OCI-LY7 (cell line): ENCODE measurements at regions not wholly inside any gene's neighbourhood (a gene's known extent, or its start where the extent isn't known, plus 50 kb on each side); places are given as distances from the start of the nearest gene placed in this dataset.

Experiments used
- BruUV-seq: library from RNA; stranded (reverse); fragments of 400-500 nt; replicated peaks from 2 replicates; lab custom pipeline; 2021; lab: Mats Ljungman, UMichigan
- CTCF ChIA-PET: fragments of 300-600 bp; sonication (Branson Sonifier 250); formaldehyde crosslinking; loops from one replicate; lab custom pipeline; 2022; ENCODE audit warnings: antibody characterized with exemption; ENCODE audit not compliant: unreplicated experiment; lab: Charles Lee
- POLR2A ChIA-PET: fragments of 300-600 bp; sonication (Branson Sonifier 250); formaldehyde crosslinking; loops from one replicate; lab custom pipeline; 2022; ENCODE audit warnings: antibody characterized with exemption; lab: Charles Lee
- DNase-seq: peaks from one replicate; pipeline ENCODE4 v3.0.0-alpha.2; 2015; ENCODE audit warnings: low spot score
- H2AFZ ChIP-seq: fragments of 200-600 bp; sonication (generic), shearing (Covaris generic); 2 replicates; pipeline ENCODE4 v1.6.1; 2014; ENCODE audit warnings: mild to moderate bottlenecking, antibody characterized with exemption, low read length, moderate library complexity
- H3K27ac ChIP-seq: fragments of 200-600 bp; sonication (generic); 2 replicates; pipeline ENCODE4 v1.5.1; 2014; ENCODE audit warnings: mixed run types, low read depth, mild to moderate bottlenecking, moderate library complexity, low read length, inconsistent platforms; ENCODE audit not compliant: poor library complexity, severe bottlenecking
- H3K36me3 ChIP-seq: fragments of 200-600 bp; sonication (generic); 2 replicates; pipeline ENCODE4 v1.6.1; 2014; ENCODE audit warnings: mild to moderate bottlenecking, antibody characterized with exemption, low read length, moderate library complexity, mixed read lengths; ENCODE audit not compliant: insufficient read depth
- H3K4me1 ChIP-seq: fragments of 200-600 bp; sonication (generic); 2 replicates; pipeline ENCODE4 v1.5.1; 2014; ENCODE audit warnings: mild to moderate bottlenecking, low read length; ENCODE audit not compliant: insufficient read depth, poor library complexity, severe bottlenecking
- H3K4me2 ChIP-seq: fragments of 200-600 bp; sonication (generic); 2 replicates; pipeline ENCODE4 v1.6.1; 2014; ENCODE audit warnings: mild to moderate bottlenecking, low read length
- H3K4me3 ChIP-seq: fragments of 200-600 bp; sonication (generic); 2 replicates; pipeline ENCODE4 v1.5.1; 2014; ENCODE audit warnings: mild to moderate bottlenecking, low read depth, low read length; ENCODE audit not compliant: poor library complexity, severe bottlenecking
- H3K79me2 ChIP-seq: fragments of 200-600 bp; sonication (generic); 2 replicates; pipeline ENCODE4 v1.6.1; 2016; ENCODE audit warnings: low read depth, mild to moderate bottlenecking, low read length, moderate library complexity, mixed read lengths; ENCODE audit not compliant: insufficient read depth
- H3K9me2 ChIP-seq: fragments of 200-600 bp; sonication (generic); 2 replicates; pipeline ENCODE4 v1.6.1; 2016; ENCODE audit warnings: mild to moderate bottlenecking, low read length, mixed read lengths; ENCODE audit not compliant: insufficient read depth
- H3K9me3 ChIP-seq: fragments of 200-600 bp; sonication (generic); 2 replicates; pipeline ENCODE4 v1.6.1; 2014; ENCODE audit warnings: mild to moderate bottlenecking, mixed run types, low read length, mixed read lengths
- H4K20me1 ChIP-seq: fragments of 200-600 bp; sonication (generic); 2 replicates; pipeline ENCODE4 v1.6.1; 2014; ENCODE audit warnings: mild to moderate bottlenecking, antibody characterized with exemption, low read length, moderate library complexity, mixed read lengths; ENCODE audit not compliant: insufficient read depth
- CTCF ChIP-seq: fragments of 200-600 bp; sonication (generic); conservative IDR thresholded peaks from 2 replicates; pipeline ENCODE4 v1.5.1; 2014; ENCODE audit warnings: mild to moderate bottlenecking, antibody characterized with exemption, low read length, moderate library complexity, mixed read lengths
- EZH2phosphoT487 ChIP-seq: fragments of 200-600 bp; sonication (generic); IDR thresholded peaks from 2 replicates; pipeline ENCODE4 v1.6.1; 2018; ENCODE audit warnings: low read depth, borderline replicate concordance, mild to moderate bottlenecking, mixed run types, antibody characterized with exemption, low read length, moderate library complexity, mixed read lengths
- intact Hi-C: fragments of 100-400 bp; cut with micrococcal nuclease; formaldehyde crosslinking; loops from one replicate; pipeline ENCODE4 v1.10.0; 2022; ENCODE audit not compliant: unreplicated experiment

GRCh38 chrX:16416588-16416987 is 233.4 kb upstream of the S100G start:
- intact Hi-C loops, result no loop called here
- Histone ChIP-seq H3K9me3 (no peaks in the 10 kb centered on the region), H4K20me1 (no peaks in the 10 kb centered on the region), H3K27ac (no peak overlapping the region), H3K4me3 (no peak overlapping the region), H3K9me2 (no peaks in the 10 kb centered on the region), H3K36me3 (no peaks in the 10 kb centered on the region), H2AFZ (no peak overlapping the region), H3K4me1 (no peaks in the 10 kb centered on the region), H3K79me2 (no peaks in the 10 kb centered on the region), H3K4me2 (no peak overlapping the region)
- no TSS peak for BruUV-seq
- CTCF ChIA-PET, result no interaction called here
- DNase-seq, result no peak
- POLR2A ChIA-PET, result interaction anchor here (0.6 kb wide), 1 partner anchor 734 kb away, joined by 3 read pairs; no protein-coding TSS in a partner anchor
- TF ChIP-seq EZH2phosphoT487, result no peak
- no peak for TF ChIP-seq CTCF

- Histone ChIP-seq H3K4me2 (no peak overlapping the region), H3K27ac (no peak overlapping the region), H3K36me3 (no peaks in the 10 kb centered on the region), H3K4me1 (no peaks in the 10 kb centered on the region), H4K20me1 (no peaks in the 10 kb centered on the region), H2AFZ (no peak overlapping the region), H3K9me2 (no peaks in the 10 kb centered on the region), H3K4me3 (no peak overlapping the region), H3K9me3 (no peaks in the 10 kb centered on the region), H3K79me2 (no peaks in the 10 kb centered on the region)
- POLR2A ChIA-PET, result no interaction called here
- intact Hi-C loops, result no loop called here
- TF ChIP-seq CTCF (no peak), EZH2phosphoT487 (no peak)
- BruUV-seq, result no TSS peak
- DNase-seq, result no peak
- CTCF ChIA-PET, result no interaction called here
These were observed 231.3 kb upstream of the S100G start for GRCh38 chrX:16418650-16419049.

- Histone ChIP-seq H3K4me3 (no peak overlapping the region), H2AFZ (no peak overlapping the region), H3K79me2 (no peaks in the 10 kb centered on the region), H3K27ac (no peak overlapping the region), H3K4me2 (no peak overlapping the region), H3K4me1 (no peaks in the 10 kb centered on the region), H3K9me2 (no peaks in the 10 kb centered on the region), H3K36me3 (no peaks in the 10 kb centered on the region), H4K20me1 (no peaks in the 10 kb centered on the region), H3K9me3 (no peaks in the 10 kb centered on the region)
- TF ChIP-seq EZH2phosphoT487 (no peak), CTCF (no peak)
- POLR2A ChIA-PET, result interaction anchor here (0.7 kb wide), 1 partner anchor 1779 kb away, joined by 4 read pairs; no protein-coding TSS in a partner anchor
- no TSS peak for BruUV-seq
- CTCF ChIA-PET, result no interaction called here
- no peak for DNase-seq
- intact Hi-C loops, result no loop called here
These were observed 222.3 kb upstream of the S100G start for GRCh38 chrX:16427668-16428067.
